ENCODE measurements at regions not wholly inside any gene's neighbourhood (a gene's known extent, or its start where the extent isn't known, plus 50 kb on each side); places are given as distances from the start of the nearest gene placed in this dataset.

GRCh38 chr4:113835005-113835404 is 73.5 kb upstream of the CAMK2D start:
- H3K27ac ChIP-seq: no peak overlapping the region
- WGBS, 2 donors (ENCODE audit: low coverage in 1 of 2): 69 to 70% methylated on average over 1 of the region's 1 CpG
- in situ Hi-C loops (cut with MboI; ENCODE audit: low pct_ligation_motif_present in 1 of 4, low pct_unique_long_range_greater_than_20kb in 1 of 4, low sequenced_read_pairs in 3 of 4): no loop called here
- no peaks in the 10 kb centered on the region for H3K36me3 ChIP-seq
- H3K4me1 ChIP-seq: no peaks in the 10 kb centered on the region
- no peaks in the 10 kb centered on the region for H3K27me3 ChIP-seq
- no peaks in the 10 kb centered on the region for H3K9me3 ChIP-seq
- TF ChIP-seq POLR2AphosphoS5 (IDR thresholded peaks at IDR 0.05): no peak
- no peak for TF ChIP-seq EP300 (IDR thresholded peaks at IDR 0.05; ENCODE audit: low read depth)
- TF ChIP-seq CTCF (IDR thresholded peaks at IDR 0.05): no peak
- TF ChIP-seq POLR2A (IDR thresholded peaks at IDR 0.05): no peak
- DNase-seq: no peak
- intact Hi-C loops (cut with DNase I; ENCODE audit: low total_unique reads): no loop called here
- H3K4me3 ChIP-seq: no peak overlapping the region

DNA sequence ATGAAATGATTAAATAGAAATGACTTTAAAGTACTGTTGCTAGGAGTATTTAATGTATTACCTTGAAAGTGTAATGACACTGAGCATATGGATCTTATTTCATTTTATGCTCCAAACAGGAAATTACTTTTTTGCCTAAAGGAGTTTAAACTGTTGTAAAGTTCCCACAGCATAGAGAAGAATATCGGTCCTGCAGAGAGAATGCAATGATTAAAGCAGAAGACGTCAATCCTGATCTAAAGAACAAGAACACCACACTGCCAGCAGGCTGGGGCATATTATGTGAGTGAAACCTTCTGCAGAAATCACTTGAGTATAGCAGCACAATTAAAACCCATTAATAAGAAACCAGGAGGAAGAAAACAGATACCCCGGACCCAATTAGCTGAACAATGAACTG is 72.8 kb upstream of the CAMK2D start:
- intact Hi-C loops (cut with DNase I; ENCODE audit: low total_unique reads): no loop called here
- H3K4me3 ChIP-seq: no peak overlapping the region
- H3K27me3 ChIP-seq: no peaks in the 10 kb centered on the region
- no peaks in the 10 kb centered on the region for H3K36me3 ChIP-seq
- TF ChIP-seq POLR2AphosphoS5 (IDR thresholded peaks at IDR 0.05): no peak
- no peak for TF ChIP-seq POLR2A (IDR thresholded peaks at IDR 0.05)
- no peak for TF ChIP-seq CTCF (IDR thresholded peaks at IDR 0.05)
- H3K4me1 ChIP-seq: no peaks in the 10 kb centered on the region
- 82% methylated on average over 3 of the region's 3 CpGs for WGBS, 2 donors (ENCODE audit: low coverage in 1 of 2)
- in situ Hi-C loops (cut with MboI; ENCODE audit: low pct_ligation_motif_present in 1 of 4, low pct_unique_long_range_greater_than_20kb in 1 of 4, low sequenced_read_pairs in 3 of 4): no loop called here
- no peaks in the 10 kb centered on the region for H3K9me3 ChIP-seq
- H3K27ac ChIP-seq: no peak overlapping the region
- no peak for DNase-seq

- Histone ChIP-seq H3K9me3 (no peaks in the 10 kb centered on the region), H3K4me1 (no peaks in the 10 kb centered on the region), H3K4me3 (no peak overlapping the region), H3K27me3 (no peaks in the 10 kb centered on the region), H3K27ac (no peak overlapping the region), H3K36me3 (no peaks in the 10 kb centered on the region)
- DNase-seq: no peak
- intact Hi-C loops (cut with DNase I; ENCODE audit: low total_unique reads) (no loop called here), in situ Hi-C loops (cut with MboI; ENCODE audit: low pct_ligation_motif_present in 1 of 4, low pct_unique_long_range_greater_than_20kb in 1 of 4, low sequenced_read_pairs in 3 of 4) (no loop called here)
- WGBS, 2 donors (ENCODE audit: low coverage in 1 of 2): 70 to 72% methylated on average over 4 of the region's 4 CpGs
- TF ChIP-seq POLR2A (IDR thresholded peaks at IDR 0.05) (no peak), CTCF (IDR thresholded peaks at IDR 0.05) (no peak), POLR2AphosphoS5 (IDR thresholded peaks at IDR 0.05) (no peak), EP300 (IDR thresholded peaks at IDR 0.05; ENCODE audit: low read depth) (no peak)
These were observed 71.3 kb upstream of the CAMK2D start for GRCh38 chr4:113832803-113833202.

- no peaks in the 10 kb centered on the region for H3K27me3 ChIP-seq
- H3K9me3 ChIP-seq: no peaks in the 10 kb centered on the region
- no peak for TF ChIP-seq EP300 (IDR thresholded peaks at IDR 0.05; ENCODE audit: low read depth)
- TF ChIP-seq POLR2AphosphoS5 (IDR thresholded peaks at IDR 0.05): no peak
- no peak for TF ChIP-seq POLR2A (IDR thresholded peaks at IDR 0.05)
- no peak for TF ChIP-seq CTCF (IDR thresholded peaks at IDR 0.05)
- no peaks in the 10 kb centered on the region for H3K36me3 ChIP-seq
- intact Hi-C loops (cut with DNase I; ENCODE audit: low total_unique reads): no loop called here
- no peak overlapping the region for H3K4me3 ChIP-seq
- in situ Hi-C loops (cut with MboI; ENCODE audit: low pct_ligation_motif_present in 1 of 4, low pct_unique_long_range_greater_than_20kb in 1 of 4, low sequenced_read_pairs in 3 of 4): no loop called here
- no peak overlapping the region for H3K27ac ChIP-seq
- no peaks in the 10 kb centered on the region for H3K4me1 ChIP-seq
- no peak for DNase-seq
These were observed 69.9 kb upstream of the CAMK2D start for GRCh38 chr4:113831457-113831856.

All from transverse colon (tissue), 4 donors.